KG1 (cell line): ENCODE measurements at regions not wholly inside any gene's neighbourhood (a gene's known extent, or its start where the extent isn't known, plus 50 kb on each side); places are given as distances from the start of the nearest gene placed in this dataset.

Experiments
- DNase-seq: peaks from one replicate; lab custom pipeline; 2025; lab: John Stamatoyannopoulos, UW

- DNase-seq = no peak
These were observed 347.6 kb downstream of the CHRM3 start for GRCh38 chr1:239733995-239734394.

GRCh38 chr1:239735111-239735510 is 348.7 kb downstream of the CHRM3 start:
- no peak for DNase-seq

- DNase-seq = no peak
These were observed 350.1 kb downstream of the CHRM3 start for GRCh38 chr1:239736479-239736878.

- no peak for DNase-seq
These were observed 352.3 kb upstream of the FMN2 start for GRCh38 chr1:239739375-239739774.

GRCh38 chr1:239739919-239740318 is 351.8 kb upstream of the FMN2 start:
- no peak for DNase-seq

GRCh38 chr1:239742416-239743109 is 349.1 kb upstream of the FMN2 start:
- DNase-seq = no peak

GRCh38 chr1:239744851-239745250 is 346.8 kb upstream of the FMN2 start:
- no peak for DNase-seq

GRCh38 chr1:239755107-239755912 is 336.4 kb upstream of the FMN2 start:
- DNase-seq = no peak

- no peak for DNase-seq
These were observed 334.0 kb upstream of the FMN2 start for GRCh38 chr1:239757716-239758115.

GRCh38 chr1:239758756-239759155 is 332.9 kb upstream of the FMN2 start:
- DNase-seq = no peak

GRCh38 chr1:239761509-239761908 is 330.2 kb upstream of the FMN2 start:
- DNase-seq = no peak

- no peak for DNase-seq
These were observed 327.8 kb upstream of the FMN2 start for GRCh38 chr1:239763850-239764249.

- no peak for DNase-seq
These were observed 327.1 kb upstream of the FMN2 start for GRCh38 chr1:239764546-239764945.

- DNase-seq = no peak
These were observed 326.5 kb upstream of the FMN2 start for GRCh38 chr1:239765163-239765562.

GRCh38 chr1:239771550-239771949 is 320.1 kb upstream of the FMN2 start:
- no peak for DNase-seq

- DNase-seq = no peak
These were observed 319.2 kb upstream of the FMN2 start for GRCh38 chr1:239772446-239772845.

GRCh38 chr1:239775466-239775865 is 316.2 kb upstream of the FMN2 start:
- DNase-seq = no peak

GRCh38 chr1:239778208-239778813 is 313.4 kb upstream of the FMN2 start:
- DNase-seq = no peak

- DNase-seq = no peak
These were observed 311.7 kb upstream of the FMN2 start for GRCh38 chr1:239779962-239780361.

GRCh38 chr1:239784896-239785295 is 306.8 kb upstream of the FMN2 start:
- DNase-seq = no peak

GRCh38 chr1:239785576-239785975 is 306.1 kb upstream of the FMN2 start:
- no peak for DNase-seq

- no peak for DNase-seq
These were observed 305.2 kb upstream of the FMN2 start for GRCh38 chr1:239786464-239786863.

GRCh38 chr1:239792157-239792556 is 299.5 kb upstream of the FMN2 start:
- DNase-seq = no peak
